SW480 (cell line): ENCODE measurements at regions not wholly inside any gene's neighbourhood (a gene's known extent, or its start where the extent isn't known, plus 50 kb on each side); places are given as distances from the start of the nearest gene placed in this dataset.
A peak's percentile ranks its signal among the peaks of the same experiment; 100 is the strongest.

Experiments used
- DNase-seq: peaks from one replicate; pipeline ENCODE4 v3.0.0-alpha.2; 2016; ENCODE audit warnings: low spot score

GRCh38 chr3:78153973-78154372, 1114.1 kb downstream of the ROBO2 start:
- no peak for DNase-seq

- no peak for DNase-seq
Observed at GRCh38 chr3:78154521-78155186, 1114.8 kb downstream of the ROBO2 start.

- DNase-seq: no peak
Observed at GRCh38 chr3:78161736-78162135, 1121.8 kb downstream of the ROBO2 start.

GRCh38 chr3:78163379-78163778, 1123.5 kb downstream of the ROBO2 start:
- DNase-seq: no peak

GRCh38 chr3:78165876-78166275, 1126.0 kb downstream of the ROBO2 start:
- no peak for DNase-seq

- DNase-seq: no peak
Observed at GRCh38 chr3:78174821-78175220, 1134.9 kb downstream of the ROBO2 start.

- DNase-seq: no peak
Observed at GRCh38 chr3:78176869-78177268, 1137.0 kb downstream of the ROBO2 start.

- DNase-seq: no peak
Observed at GRCh38 chr3:78177780-78178179, 1137.9 kb downstream of the ROBO2 start.

- DNase-seq: no peak
Observed at GRCh38 chr3:78178209-78178608, 1138.3 kb downstream of the ROBO2 start.

- no peak for DNase-seq
Observed at GRCh38 chr3:78178740-78179363, 1139.0 kb downstream of the ROBO2 start.

- DNase-seq: no peak
Observed at GRCh38 chr3:78183906-78184599, 1144.2 kb downstream of the ROBO2 start.

- no peak for DNase-seq
Observed at GRCh38 chr3:78186404-78186803, 1146.5 kb downstream of the ROBO2 start.

GRCh38 chr3:78201091-78201490, 1161.2 kb downstream of the ROBO2 start:
- no peak for DNase-seq

GRCh38 chr3:78204977-78205376, 1165.1 kb downstream of the ROBO2 start:
- DNase-seq: peak; percentile 2

- no peak for DNase-seq
Observed at GRCh38 chr3:78221300-78221699, 1181.4 kb downstream of the ROBO2 start.

GRCh38 chr3:78221796-78222195, 1181.9 kb downstream of the ROBO2 start:
- no peak for DNase-seq

- no peak for DNase-seq
Observed at GRCh38 chr3:78235841-78236240, 1195.9 kb downstream of the ROBO2 start.

- DNase-seq: no peak
Observed at GRCh38 chr3:78238811-78239210, 1198.9 kb downstream of the ROBO2 start.

GRCh38 chr3:78242724-78243123, 1202.8 kb downstream of the ROBO2 start:
- no peak for DNase-seq

GRCh38 chr3:78244136-78244535, 1204.2 kb downstream of the ROBO2 start:
- DNase-seq: no peak

- DNase-seq: no peak
Observed at GRCh38 chr3:78249294-78249693, 1209.4 kb downstream of the ROBO2 start.

- DNase-seq: no peak
Observed at GRCh38 chr3:78253860-78254259, 1214.0 kb downstream of the ROBO2 start.

GRCh38 chr3:78255403-78255802, 1215.5 kb downstream of the ROBO2 start:
- peak; percentile 5 for DNase-seq
